PC-3 (cell line): ENCODE measurements at regions not wholly inside any gene's neighbourhood (a gene's known extent, or its start where the extent isn't known, plus 50 kb on each side); places are given as distances from the start of the nearest gene placed in this dataset.

Experiments used
- EZH2 ChIP-seq: fragments of 300-600 bp; sonication (generic); IDR thresholded peaks from one replicate; pipeline ENCODE4 v1.6.1; 2017; ENCODE audit warnings: antibody characterized with exemption, mild to moderate bottlenecking, low read length; ENCODE audit not compliant: unreplicated experiment
- TF ChIP-seq, protein P1 (sequence below): fragments of 300-600 bp; sonication (generic); conservative IDR thresholded peaks from 2 replicates; pipeline ENCODE4 v1.5.1; 2017; ENCODE audit warnings: antibody characterized with exemption, low read depth, mild to moderate bottlenecking, low read length

DNA sequence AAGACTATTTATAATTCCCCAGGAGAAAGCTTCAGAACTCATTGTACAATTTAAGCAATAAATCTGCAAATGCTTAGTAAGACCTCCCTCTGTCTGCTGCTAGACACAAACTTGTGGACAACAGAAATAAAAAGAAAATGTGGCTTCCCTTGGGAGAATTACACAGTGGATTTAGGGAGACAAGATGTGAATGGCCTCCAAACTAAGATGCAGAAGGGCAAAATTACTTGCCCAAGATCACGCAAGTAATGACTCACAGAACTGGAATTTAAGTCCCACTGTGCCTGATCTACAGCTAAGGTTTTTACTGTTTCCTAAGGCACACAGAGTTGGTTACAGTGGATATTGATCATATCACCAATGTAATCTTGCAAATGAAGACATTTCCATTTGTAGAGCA, 947.0 kb downstream of the NLGN4Y start:
- TF ChIP-seq, protein P1, sequence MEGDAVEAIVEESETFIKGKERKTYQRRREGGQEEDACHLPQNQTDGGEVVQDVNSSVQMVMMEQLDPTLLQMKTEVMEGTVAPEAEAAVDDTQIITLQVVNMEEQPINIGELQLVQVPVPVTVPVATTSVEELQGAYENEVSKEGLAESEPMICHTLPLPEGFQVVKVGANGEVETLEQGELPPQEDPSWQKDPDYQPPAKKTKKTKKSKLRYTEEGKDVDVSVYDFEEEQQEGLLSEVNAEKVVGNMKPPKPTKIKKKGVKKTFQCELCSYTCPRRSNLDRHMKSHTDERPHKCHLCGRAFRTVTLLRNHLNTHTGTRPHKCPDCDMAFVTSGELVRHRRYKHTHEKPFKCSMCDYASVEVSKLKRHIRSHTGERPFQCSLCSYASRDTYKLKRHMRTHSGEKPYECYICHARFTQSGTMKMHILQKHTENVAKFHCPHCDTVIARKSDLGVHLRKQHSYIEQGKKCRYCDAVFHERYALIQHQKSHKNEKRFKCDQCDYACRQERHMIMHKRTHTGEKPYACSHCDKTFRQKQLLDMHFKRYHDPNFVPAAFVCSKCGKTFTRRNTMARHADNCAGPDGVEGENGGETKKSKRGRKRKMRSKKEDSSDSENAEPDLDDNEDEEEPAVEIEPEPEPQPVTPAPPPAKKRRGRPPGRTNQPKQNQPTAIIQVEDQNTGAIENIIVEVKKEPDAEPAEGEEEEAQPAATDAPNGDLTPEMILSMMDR, result no peak
- no peak for TF ChIP-seq EZH2
